MM.1S (cell line): ENCODE measurements at regions not wholly inside any gene's neighbourhood (a gene's known extent, or its start where the extent isn't known, plus 50 kb on each side); places are given as distances from the start of the nearest gene placed in this dataset.

Source experiments
- DNase-seq: peaks from one replicate; pipeline ENCODE4 v3.0.0-alpha.2; 2015
- H2AFZ ChIP-seq: fragments of 300-600 bp; sonication (generic); 2 replicates; pipeline ENCODE4 v1.6.0; 2016; ENCODE audit warnings: antibody characterized with exemption, low read length
- H3F3A ChIP-seq: fragments of 300-600 bp; sonication (generic); 2 replicates; pipeline ENCODE4 v1.6.1; 2016; ENCODE audit warnings: mild to moderate bottlenecking, antibody characterized with exemption, low read length, moderate library complexity, mixed read lengths; ENCODE audit not compliant: insufficient read depth
- H3K27ac ChIP-seq: fragments of 300-600 bp; sonication (generic); 2 replicates; pipeline ENCODE4 v1.5.1; 2016; ENCODE audit warnings: mild to moderate bottlenecking, low read length
- H3K27me3 ChIP-seq: fragments of 300-600 bp; sonication (generic); replicated peaks from 2 replicates; pipeline ENCODE4 v1.6.0; 2016; ENCODE audit warnings: low read length; ENCODE audit not compliant: insufficient read depth
- H3K36me3 ChIP-seq: fragments of 300-600 bp; sonication (generic); replicated peaks from 2 replicates; pipeline ENCODE4 v1.6.1; 2016; ENCODE audit warnings: mild to moderate bottlenecking, low read length, mixed read lengths; ENCODE audit not compliant: insufficient read depth
- H3K4me1 ChIP-seq: fragments of 300-600 bp; sonication (generic); 2 replicates; pipeline ENCODE4 v1.6.1; 2016; ENCODE audit warnings: low read length, mixed read lengths
- H3K4me2 ChIP-seq: fragments of 300-600 bp; sonication (generic); 2 replicates; pipeline ENCODE4 v1.6.0; 2016; ENCODE audit warnings: low read depth, low read length
- H3K4me3 ChIP-seq: fragments of 300-600 bp; sonication (generic); 2 replicates; pipeline ENCODE4 v1.5.1; 2016; ENCODE audit warnings: low read length, mixed read lengths
- H3K79me2 ChIP-seq: fragments of 300-600 bp; sonication (generic); 2 replicates; pipeline ENCODE4 v1.6.1; 2016; ENCODE audit warnings: mixed run types, low read length, mixed read lengths
- H3K9ac ChIP-seq: fragments of 300-600 bp; sonication (generic); 2 replicates; pipeline ENCODE4 v1.6.1; 2016; ENCODE audit warnings: low read length, mixed read lengths
- H3K9me2 ChIP-seq: fragments of 300-600 bp; sonication (generic); replicated peaks from 2 replicates; pipeline ENCODE4 v1.6.1; 2016; ENCODE audit warnings: mild to moderate bottlenecking, low read length, mixed read lengths; ENCODE audit not compliant: insufficient read depth
- H3K9me3 ChIP-seq: fragments of 300-600 bp; sonication (generic); replicated peaks from 2 replicates; pipeline ENCODE4 v1.6.1; 2016; ENCODE audit warnings: mild to moderate bottlenecking, low read length, mixed read lengths; ENCODE audit not compliant: insufficient read depth
- H4K20me1 ChIP-seq: fragments of 300-600 bp; sonication (generic); 2 replicates; pipeline ENCODE4 v1.6.1; 2016; ENCODE audit warnings: mild to moderate bottlenecking, low read length, moderate library complexity, mixed read lengths; ENCODE audit not compliant: insufficient read depth
- EZH2 ChIP-seq: fragments of 300-600 bp; sonication (generic); optimal IDR thresholded peaks from 2 replicates; pipeline ENCODE3; 2017; ENCODE audit warnings: low read depth, mild to moderate bottlenecking, antibody characterized with exemption, low read length, mixed read lengths
- EZH2phosphoT487 ChIP-seq: fragments of 300-600 bp; sonication (generic); IDR thresholded peaks from 2 replicates; pipeline ENCODE4 v1.6.1; 2018; ENCODE audit warnings: antibody characterized with exemption, low read length
- TF ChIP-seq, protein P1 (sequence below): fragments of 300-600 bp; sonication (generic); IDR thresholded peaks from 2 replicates; pipeline ENCODE4 v1.5.1; 2016; ENCODE audit warnings: antibody characterized with exemption, low read length, mixed read lengths

DNA sequence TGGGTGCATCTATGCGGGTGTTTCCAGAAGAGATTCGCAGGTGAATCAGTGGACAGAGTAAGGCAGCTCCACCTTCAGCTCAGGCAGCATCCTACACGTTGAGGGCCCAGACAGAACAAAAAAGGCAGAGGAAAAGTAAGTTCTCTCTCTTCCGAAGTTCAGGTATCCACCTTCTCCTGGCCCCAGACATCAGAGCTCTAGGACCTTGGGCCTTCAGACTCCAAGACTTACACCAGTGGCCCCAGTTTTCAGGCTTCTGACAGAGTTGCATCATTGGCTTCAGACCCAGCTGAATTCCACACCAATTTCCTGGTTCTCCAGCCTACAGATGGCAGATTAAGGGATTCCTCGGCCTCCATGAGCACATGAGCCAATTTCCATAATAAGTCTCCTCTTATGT is 102.2 kb upstream of the GPR26 start:
- Histone ChIP-seq H3K36me3 (no peaks in the 10 kb centered on the region), H3K9me3 (no peaks in the 10 kb centered on the region), H3K27ac (no peak overlapping the region), H3K27me3 (no peaks in the 10 kb centered on the region), H3F3A (no peaks in the 10 kb centered on the region), H3K4me1 (no peaks in the 10 kb centered on the region), H3K9ac (no peak overlapping the region), H3K79me2 (no peaks in the 10 kb centered on the region), H3K4me3 (no peak overlapping the region), H3K4me2 (no peak overlapping the region), H3K9me2 (no peaks in the 10 kb centered on the region), H4K20me1 (no peaks in the 10 kb centered on the region), H2AFZ (no peak overlapping the region)
- TF ChIP-seq, protein P1, sequence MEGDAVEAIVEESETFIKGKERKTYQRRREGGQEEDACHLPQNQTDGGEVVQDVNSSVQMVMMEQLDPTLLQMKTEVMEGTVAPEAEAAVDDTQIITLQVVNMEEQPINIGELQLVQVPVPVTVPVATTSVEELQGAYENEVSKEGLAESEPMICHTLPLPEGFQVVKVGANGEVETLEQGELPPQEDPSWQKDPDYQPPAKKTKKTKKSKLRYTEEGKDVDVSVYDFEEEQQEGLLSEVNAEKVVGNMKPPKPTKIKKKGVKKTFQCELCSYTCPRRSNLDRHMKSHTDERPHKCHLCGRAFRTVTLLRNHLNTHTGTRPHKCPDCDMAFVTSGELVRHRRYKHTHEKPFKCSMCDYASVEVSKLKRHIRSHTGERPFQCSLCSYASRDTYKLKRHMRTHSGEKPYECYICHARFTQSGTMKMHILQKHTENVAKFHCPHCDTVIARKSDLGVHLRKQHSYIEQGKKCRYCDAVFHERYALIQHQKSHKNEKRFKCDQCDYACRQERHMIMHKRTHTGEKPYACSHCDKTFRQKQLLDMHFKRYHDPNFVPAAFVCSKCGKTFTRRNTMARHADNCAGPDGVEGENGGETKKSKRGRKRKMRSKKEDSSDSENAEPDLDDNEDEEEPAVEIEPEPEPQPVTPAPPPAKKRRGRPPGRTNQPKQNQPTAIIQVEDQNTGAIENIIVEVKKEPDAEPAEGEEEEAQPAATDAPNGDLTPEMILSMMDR: no peak
- no peak for TF ChIP-seq EZH2phosphoT487
- TF ChIP-seq EZH2: no peak
- no peak for DNase-seq

DNA sequence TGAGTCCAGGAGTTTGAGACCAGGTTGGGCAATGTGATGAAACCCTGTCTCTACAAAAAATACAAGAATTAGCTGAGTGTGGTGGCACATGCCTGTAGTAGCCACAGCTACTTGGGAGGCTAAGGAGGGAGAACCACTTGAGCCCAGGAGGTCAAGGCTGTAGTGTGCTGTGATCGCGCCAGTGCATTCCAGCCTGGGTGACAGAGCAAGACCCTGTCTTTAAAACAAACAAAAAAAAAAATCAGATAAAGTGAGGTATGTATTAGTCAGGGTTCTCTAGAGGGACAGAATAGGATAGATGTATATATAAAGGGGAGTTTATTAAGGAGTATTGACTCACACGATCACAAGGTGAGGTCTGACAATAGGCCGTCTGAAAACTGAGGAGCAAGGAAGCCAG is 101.5 kb upstream of the GPR26 start:
- TF ChIP-seq EZH2 (no peak), EZH2phosphoT487 (no peak)
- TF ChIP-seq, protein P1: no peak
- DNase-seq: no peak
- H3F3A ChIP-seq: no peaks in the 10 kb centered on the region
- H3K27me3 ChIP-seq: no peaks in the 10 kb centered on the region
- H3K79me2 ChIP-seq: no peaks in the 10 kb centered on the region
- no peak overlapping the region for H2AFZ ChIP-seq
- H3K9me2 ChIP-seq: no peaks in the 10 kb centered on the region
- H3K4me1 ChIP-seq: no peaks in the 10 kb centered on the region
- H3K4me3 ChIP-seq: no peak overlapping the region
- H3K9me3 ChIP-seq: no peaks in the 10 kb centered on the region
- no peak overlapping the region for H3K27ac ChIP-seq
- H3K4me2 ChIP-seq: no peak overlapping the region
- no peak overlapping the region for H3K9ac ChIP-seq
- no peaks in the 10 kb centered on the region for H4K20me1 ChIP-seq
- no peaks in the 10 kb centered on the region for H3K36me3 ChIP-seq

DNA sequence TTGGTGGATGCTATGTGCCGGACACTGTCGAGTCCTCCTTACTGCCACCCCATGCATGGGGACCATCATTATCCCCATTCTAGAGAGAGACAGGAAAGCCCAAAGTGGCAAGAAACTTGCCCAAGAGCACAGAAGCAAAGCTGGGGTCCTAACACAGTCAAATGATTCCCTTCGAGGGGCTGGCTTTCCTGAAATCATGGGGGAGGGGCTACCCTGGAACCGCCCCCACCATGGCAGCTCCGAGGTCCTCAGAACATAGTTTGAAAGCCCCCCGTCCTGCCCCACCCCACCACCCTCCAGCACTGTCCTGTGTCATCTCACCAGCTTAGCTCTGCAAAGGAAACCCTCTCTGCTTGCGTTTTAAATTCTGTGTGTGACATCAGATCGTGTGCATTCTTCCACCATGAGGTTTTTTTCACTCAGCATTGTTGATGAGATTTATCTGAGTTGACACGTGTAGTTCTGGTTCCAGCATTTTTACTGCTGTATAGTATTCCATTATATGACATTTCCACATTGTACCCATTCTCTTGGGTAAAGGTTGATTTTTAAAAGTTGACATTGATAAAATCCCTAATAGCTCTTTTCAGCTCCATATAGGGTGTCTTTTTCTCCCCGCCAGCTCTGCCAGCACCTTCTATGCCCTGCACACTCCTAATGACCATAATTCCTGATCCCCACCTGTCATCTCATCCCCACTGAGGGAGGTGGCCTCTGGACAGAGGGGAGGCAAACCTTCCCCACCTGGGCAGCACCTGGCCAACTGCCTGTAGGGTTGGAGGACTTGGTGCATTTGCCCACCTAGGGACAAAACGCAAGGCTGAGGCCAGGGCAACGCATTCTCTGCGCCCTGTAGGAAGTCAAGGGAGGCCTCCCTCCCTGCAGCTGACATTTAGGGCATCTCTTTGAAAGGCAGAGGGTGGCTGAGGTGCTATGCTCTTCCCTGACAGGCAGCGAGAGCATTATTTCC is 100.2 kb upstream of the GPR26 start:
- TF ChIP-seq EZH2phosphoT487 (no peak), EZH2 (no peak)
- TF ChIP-seq, protein P1: no peak
- Histone ChIP-seq H3K4me1 (no peaks in the 10 kb centered on the region), H3K4me3 (no peak overlapping the region), H3K9me3 (no peaks in the 10 kb centered on the region), H3K27ac (no peak overlapping the region), H3K27me3 (no peaks in the 10 kb centered on the region), H2AFZ (no peak overlapping the region), H4K20me1 (no peaks in the 10 kb centered on the region), H3K79me2 (no peaks in the 10 kb centered on the region), H3F3A (no peaks in the 10 kb centered on the region), H3K36me3 (no peaks in the 10 kb centered on the region), H3K9ac (no peak overlapping the region), H3K9me2 (no peaks in the 10 kb centered on the region), H3K4me2 (no peak overlapping the region)
- no peak for DNase-seq
